Cerebellar nuclear complex (tissue), 1 donor: ENCODE measurements at regions not wholly inside any gene's neighbourhood (a gene's known extent, or its start where the extent isn't known, plus 50 kb on each side); places are given as distances from the start of the nearest gene placed in this dataset.

Experiments used
- DNase-seq, 2 experiments: peaks; one replicate each; lab custom pipeline; 2025; lab: John Stamatoyannopoulos, UW

DNA sequence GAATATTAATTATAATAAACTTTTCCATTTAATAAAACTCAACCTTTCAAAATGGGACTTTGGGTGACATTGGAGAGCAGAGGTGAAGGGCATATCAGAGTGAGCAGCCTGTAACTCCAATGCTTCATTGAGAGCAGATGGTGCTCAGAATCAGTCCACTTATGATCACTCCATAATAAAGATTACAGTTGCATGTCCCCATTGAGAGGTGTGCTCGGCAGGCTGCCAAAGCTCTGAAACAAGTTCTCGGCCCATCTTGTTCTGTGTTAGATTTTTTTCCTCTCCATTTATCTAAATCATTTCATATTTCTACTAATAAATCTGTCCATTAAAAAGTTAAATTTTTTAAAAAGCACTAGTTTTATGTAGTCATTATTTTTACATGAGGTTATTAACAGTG, 1786.4 kb upstream of the WWC1 start:
- no peak for DNase-seq

DNA sequence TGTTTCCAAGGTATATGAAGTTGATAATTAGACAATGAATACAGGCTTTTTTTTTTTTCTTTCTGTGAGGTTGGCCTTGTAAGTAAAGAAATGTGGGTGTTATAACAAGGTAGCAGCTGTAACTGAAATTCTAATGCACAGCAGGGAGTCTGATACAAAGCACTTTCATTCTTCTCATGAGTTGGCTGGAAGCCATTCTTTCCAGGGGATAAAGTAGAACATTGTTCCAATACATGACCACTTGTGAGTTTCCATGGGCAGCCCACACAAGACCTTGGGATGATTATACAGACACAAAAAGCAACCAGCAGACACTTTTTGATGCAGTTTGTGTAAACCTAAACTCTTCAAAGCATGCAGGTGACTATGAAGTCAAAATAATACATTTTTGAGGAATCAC, 1785.9 kb upstream of the WWC1 start:
- no peak for DNase-seq

DNA sequence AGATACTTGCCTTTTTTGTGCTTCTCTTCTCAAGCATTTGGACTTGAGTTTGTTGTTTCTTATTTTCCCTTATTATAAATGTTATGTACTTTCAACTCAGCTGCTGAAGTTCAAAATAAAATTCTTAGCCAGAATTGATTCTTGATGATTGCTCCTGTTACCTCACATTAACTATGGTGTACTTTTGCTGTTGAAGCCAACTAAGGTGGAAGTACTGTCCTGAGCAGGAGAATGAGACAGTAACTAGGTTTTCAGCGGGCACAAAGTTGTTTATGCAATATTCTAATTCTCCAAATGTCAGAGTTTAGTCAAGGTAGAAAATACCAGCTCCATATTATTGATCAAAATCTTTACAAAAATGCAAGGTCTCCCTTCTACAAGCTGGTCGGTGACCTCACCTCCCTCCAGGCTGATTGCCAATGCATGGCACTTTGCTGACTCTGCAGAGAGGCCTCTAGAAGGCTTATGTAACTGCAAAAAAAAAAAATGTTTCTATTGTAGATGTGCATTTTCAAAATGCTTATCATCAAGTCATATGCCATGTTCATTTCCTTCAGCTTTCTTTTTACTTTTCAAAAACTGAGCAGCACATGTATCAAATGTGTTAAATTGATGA, 1783.5 kb upstream of the WWC1 start:
- no peak for DNase-seq

DNA sequence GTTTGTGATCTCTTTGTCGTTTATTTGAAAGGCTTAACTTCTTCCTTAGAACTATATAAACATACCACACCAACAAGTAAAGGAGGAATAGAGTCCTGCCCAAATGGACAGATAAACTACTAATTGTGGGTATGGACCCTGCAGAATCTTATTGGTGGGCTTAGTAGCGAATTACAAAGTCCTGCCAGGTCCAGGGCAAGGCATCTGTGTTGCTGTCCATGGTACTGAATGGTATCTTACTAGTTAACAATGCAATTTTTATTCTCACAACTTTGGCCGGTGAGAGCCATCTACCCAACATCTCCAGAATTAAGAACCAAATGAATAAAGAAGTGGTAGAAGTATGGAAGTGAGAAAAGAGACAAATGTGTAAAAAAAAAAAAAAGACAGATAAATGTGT, 1782.4 kb upstream of the WWC1 start:
- DNase-seq = no peak

DNA sequence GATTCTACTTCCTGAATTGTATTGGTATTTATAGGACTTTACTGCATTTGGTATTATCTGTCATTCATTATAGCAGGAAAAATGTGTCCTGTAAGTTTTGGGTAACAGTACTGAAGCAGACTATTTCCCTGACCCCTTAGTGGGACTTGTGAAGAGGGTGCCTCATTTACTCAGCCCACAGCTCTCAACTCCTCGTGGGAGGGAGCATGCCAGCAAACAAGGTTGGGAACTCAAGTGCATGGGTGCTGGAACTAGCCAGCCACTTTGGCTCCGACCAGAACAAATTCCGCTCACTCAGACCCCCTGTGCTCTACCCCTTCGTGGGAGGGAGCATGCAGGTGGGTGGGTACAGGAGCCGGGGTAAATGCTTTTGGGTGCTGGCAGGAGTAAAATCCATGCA, 1773.5 kb upstream of the WWC1 start:
- DNase-seq = no peak

DNA sequence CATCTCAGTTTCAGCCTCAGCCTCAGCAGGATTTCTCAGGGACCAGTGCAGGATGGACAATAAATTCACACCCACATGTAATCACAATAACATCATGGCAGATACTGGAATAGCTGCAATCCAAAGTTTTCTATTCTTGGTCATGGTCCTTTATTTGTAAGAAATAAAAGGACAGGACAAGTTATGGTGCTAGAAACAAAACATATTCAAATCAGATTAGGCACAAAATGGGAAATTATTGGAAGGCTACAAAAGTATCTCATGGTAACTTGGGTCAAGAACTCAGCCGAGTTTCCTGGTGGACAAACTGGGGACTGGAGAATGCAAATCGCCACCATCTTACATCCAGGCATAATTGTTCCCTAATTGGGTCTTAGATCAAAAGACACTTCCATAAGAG, 1768.2 kb upstream of the WWC1 start:
- DNase-seq = no peak

DNA sequence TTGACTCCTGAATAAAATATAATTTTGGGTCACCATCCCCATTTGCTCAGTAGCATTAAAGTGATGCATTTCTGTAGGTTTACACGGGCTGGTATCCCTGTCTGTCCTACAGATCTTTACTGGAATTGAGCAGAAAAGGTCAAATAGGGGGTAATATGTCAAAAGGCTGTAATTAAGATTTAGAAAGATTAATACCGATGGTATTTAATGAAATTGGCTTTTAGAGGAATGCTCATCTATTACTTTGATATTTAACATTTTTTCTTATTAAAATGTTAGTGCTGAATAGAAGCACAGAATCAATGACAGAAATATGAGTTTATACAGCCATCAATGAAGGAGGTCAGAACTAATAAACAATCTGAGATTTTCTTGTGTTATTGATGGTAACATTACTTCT, 1762.2 kb upstream of the WWC1 start:
- no peak for DNase-seq

DNA sequence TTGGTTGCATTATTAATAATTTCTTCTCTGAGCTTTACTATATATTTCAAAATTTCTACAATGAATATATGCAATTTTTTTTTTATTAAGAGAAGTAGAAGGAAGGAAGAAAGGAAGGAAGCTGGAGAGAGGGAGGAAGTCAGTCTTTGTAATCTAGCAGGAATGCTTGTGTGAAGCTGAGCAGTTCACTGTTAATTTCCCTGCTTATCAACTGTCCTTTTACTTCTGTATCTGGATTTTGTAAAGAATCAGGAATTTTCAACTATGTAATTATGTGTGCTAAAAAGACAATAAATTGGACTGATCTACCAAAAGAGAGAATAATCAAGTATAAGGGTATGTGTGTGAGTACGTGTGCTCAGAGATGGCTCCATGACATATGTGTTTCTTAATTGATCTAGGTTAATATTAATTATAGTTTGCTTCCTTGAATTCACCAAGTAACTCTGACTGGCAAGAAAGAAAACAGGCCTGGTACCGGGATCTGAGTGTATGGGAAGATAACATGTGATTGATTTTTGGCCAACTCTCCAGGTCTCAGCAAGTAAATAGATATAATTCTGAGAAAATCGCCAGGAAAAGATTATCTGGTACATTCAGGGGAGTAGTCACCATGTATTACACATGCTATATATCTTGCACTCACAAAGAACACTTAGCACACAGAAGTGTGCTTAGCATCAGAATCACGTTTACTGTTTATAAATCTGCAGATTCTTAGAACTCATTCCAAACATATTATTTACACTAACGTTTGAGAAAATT, 1758.8 kb upstream of the WWC1 start:
- DNase-seq = no peak

DNA sequence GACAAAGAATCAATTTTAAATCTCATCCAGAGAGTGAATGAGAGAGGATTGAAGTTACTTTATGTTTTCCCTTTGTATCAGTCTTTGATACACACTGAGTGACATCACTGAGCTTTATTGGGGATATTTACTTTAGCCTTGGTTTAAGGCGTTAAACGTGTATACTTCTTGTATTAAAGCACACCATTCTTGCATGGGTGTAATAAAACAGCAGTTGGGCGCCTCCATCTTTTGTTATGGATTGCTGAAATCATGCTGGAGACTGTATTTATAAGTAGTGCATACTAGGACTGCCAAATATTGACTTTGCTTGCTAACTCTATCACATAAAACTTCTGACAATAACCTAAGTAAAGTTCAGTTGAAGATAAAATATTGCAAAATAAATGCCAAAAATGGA, 1755.8 kb upstream of the WWC1 start:
- DNase-seq = no peak

DNA sequence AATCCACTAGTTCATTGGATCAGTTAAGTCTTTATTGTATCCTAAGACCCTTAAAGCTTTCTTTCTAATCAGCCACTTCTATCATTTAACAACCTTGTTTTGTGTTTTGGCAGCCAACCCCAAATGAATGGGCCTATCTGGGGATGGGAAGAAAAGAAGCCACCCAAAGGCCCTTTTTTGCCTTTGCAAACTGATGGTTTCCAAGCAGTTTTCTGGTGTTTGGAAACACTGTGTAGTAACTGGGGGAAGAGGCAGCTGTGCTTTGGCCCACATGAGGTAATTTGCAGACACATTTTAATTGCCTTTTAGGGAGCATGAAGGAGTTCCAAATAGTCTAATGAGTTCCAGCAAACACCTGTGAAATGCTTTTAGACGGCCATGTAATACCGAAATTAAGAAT, 1751.3 kb upstream of the WWC1 start:
- no peak for DNase-seq

DNA sequence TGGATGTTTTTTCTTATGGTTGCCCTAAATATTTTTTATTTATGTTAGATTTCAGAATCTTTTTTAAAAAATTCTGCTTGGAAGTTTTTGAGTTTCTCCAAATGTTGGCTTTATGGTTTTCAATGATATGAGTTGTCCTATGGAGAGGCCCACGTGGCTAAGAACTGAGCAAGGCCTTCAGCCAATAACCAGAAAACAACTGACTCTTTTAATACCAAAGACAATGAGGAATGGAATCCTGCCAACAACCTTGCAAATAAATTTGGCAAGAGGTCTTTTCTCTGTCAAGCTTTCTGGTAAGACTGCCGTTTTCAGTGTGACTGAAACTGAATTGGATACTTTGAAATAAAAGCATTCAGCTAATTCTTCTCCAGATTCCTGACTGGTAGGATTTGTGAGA, 1740.1 kb upstream of the WWC1 start:
- DNase-seq = no peak

DNA sequence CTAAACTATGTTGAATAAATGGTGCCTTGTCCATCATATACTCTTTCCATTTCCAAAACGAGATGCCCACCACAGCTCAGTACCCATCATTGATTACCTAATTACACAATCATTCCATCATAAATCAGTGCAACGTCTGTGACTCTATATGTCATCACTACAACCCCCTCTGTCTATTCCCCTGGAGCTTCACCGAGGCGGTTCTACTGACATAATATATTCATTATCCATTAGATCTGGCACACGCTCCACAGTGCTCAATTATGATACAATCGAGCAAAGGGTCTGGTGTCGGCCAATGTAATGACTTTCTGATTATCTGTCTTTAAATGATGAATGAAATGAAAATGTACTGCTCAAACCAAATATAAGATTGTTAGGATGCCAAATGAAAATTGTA, 1737.7 kb upstream of the WWC1 start:
- no peak for DNase-seq

DNA sequence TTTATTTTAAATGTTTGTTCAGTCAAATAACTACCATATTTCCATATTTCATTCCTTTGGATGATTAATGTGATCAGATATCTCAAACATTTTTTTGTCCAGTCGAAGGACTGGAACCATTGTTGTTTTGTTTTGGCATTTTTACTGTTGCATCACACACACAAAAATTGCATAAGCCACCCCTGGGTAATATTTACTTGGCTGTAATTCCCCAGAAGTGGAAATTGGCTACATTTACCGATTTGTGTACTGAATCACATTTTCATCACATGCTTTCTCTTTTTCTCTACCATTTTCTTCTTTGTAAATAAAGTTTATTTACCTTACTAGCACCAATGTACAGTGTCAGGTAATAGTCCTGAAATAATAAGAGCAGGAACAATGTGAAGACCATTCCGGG, 1729.7 kb upstream of the WWC1 start:
- DNase-seq = no peak

DNA sequence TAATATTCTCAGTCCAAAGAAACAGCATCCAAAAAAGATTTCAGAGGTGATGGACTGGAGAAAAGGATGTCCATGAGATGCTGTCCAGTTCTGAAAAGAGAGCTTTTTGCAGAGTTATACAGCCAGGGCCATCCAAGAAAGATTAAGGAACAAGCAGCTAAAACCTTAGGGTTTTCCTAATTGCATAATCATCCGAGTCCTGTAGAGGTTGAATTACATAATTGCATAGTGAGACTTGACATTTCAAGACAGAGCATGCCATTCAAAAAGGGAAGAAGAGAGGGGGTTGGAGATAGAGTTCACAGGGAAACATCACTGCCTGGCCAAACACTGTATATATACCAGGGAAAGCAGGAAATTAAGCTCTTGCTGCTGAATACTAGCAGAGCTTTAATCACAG, 1729.2 kb upstream of the WWC1 start:
- no peak for DNase-seq

DNA sequence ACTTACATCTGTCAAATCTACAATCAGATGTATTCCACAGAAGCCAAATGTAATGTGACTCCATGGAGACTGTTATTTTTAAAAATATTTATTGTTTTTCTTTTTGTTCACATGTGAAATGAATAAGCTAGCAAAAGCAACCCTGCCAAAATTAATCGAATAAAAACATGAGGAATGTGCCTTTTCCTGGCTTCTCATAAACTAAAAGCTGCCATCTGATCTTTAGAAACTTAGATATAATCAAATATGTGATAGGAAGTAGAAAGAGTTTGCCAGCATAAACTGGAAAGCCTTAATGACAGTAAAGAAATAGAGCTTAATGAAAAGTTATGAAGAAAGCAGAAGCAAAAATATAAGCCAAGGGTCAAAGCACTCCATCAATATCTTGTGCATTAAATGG, 1724.7 kb upstream of the WWC1 start:
- DNase-seq = no peak

DNA sequence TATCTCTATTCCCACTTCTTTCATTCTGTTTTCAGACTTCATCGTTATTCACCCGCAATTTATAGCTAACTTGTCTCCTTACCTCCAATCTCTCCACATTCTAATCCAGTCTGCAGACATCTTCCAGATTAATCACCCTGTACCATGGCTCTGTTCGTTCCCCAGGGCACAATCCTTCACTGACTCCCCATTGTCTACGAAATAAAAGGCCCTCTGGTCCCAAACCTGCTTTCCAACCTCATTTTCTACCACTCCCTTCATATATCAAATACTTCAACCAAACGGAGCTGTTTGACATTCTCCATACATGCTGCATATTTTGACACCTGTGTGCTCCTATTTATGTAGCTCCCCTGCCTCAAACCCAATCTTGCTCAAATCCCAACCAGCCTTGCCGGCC, 1720.6 kb upstream of the WWC1 start:
- no peak for DNase-seq

DNA sequence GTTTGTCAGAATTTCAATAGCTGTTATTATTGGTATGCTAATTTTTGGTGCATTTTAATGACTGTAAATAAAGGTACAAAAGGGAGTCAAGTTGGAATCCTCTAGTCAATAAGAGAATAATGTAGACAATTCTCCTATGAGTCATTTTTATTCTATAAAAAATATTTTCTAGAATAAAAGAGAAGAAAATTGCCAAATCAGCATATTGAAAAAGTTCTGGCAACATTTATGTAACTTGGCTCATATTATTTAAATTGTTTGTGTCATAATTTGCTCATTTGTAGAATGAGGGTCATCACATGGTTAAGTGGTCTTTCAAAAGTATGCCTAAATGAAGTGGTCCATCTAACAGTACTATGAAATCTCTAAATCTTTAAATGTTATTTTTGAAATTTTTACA, 1719.8 kb upstream of the WWC1 start:
- DNase-seq = no peak

DNA sequence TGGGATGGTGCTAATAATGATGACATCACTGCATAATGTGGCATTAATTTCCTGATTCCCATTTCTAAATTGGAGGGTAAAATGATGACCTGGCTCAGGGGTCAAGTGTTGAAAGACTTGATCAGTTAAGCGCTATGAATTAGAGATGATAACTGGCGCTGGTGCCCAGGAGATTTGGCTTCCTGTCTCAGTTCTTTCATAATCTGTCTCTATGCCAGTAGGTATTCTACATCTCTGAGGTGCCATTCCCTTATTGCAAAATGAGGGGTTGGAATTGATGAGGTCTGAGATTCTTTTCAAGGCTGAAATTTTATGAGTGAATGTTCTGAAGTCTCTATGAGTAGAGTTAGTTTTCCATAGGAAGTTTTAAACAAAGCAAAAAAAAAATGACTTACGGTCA, 1715.1 kb upstream of the WWC1 start:
- DNase-seq = no peak

DNA sequence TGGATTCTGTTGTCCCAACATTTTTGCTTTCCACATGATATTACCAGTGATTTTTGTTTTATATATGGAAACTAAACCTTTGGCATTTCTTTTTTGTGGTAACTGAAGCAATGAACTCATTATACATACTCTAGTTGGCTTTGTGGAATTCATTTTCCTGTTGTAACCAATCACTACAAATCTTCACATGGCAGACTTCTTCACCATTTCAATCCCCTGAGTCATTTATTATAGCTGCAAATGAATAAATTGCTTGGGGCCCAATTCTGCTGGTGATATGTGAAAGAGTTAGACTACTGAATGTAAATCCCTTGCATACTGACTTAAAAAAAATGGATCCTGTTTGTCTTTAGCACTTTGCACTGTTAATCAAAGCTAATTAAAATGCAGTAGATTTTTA, 1709.6 kb upstream of the WWC1 start:
- DNase-seq = no peak

DNA sequence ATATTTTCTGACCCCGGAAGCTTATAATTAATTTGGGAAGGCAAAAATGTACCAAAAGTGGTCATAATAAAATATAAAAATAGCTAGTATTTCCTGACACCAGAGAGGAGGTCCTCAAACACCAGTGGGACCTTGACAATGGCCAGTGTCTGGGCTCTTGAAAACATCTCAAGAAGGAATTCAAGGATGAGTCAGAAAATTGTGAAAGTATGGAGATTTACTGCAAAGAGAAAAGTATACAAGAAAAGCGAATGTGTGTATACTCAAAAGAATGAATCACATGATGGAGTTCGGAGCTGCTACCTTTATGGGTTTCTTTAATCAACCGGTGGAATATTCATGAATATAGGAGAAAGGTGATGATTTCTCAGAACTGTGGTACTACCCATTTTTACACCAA, 1709.0 kb upstream of the WWC1 start:
- no peak for DNase-seq

DNA sequence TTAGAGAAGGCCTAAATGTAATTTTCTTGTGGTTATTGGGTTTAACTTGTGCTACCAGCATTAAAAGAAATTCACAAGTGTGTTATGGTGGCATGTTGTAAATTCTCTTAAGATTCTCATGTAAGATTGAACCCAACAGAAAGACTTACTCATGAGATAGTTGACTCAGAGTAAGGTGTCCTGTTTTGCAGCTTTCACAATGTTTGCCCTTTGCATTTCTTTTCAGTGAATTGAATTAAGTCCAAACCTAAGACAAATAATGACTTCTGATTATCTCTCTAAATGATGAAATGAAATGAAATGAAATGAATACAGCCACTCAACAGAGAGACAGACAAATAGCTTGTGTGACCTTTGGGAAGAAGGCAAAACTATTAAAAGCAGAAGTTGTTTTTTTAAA, 1696.9 kb upstream of the WWC1 start:
- DNase-seq = no peak

DNA sequence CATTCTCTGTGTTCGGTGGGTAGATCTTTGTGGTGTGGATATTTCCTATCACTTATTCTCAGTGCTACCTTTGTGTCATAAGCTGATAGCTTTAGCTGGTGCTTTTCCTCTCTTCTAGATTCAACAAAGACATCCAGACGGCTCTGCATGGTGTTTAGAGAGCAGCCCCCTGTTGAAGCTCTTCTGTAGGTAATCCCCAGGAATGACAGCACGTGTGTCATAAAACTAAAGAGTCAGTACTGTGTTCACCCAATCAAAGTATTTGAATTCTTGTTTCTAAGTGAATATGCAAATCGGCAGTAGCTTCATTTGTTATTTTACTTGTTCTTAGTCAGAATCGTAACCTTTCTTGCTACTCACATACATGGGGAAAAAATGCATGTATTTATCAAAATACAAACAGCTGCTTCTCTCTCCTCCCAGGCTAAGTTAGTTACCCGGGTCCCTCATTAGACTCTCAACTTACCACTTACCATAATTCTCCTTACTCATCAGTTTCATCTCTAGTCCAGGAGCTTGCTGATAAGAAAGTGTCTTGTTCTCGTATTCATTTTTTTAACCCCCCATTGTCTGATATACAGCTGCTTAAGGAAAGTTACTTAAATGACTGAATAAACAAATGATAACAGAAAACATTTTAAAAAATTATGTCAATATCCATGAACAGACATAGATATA, 1696.0 kb upstream of the WWC1 start:
- DNase-seq = no peak

DNA sequence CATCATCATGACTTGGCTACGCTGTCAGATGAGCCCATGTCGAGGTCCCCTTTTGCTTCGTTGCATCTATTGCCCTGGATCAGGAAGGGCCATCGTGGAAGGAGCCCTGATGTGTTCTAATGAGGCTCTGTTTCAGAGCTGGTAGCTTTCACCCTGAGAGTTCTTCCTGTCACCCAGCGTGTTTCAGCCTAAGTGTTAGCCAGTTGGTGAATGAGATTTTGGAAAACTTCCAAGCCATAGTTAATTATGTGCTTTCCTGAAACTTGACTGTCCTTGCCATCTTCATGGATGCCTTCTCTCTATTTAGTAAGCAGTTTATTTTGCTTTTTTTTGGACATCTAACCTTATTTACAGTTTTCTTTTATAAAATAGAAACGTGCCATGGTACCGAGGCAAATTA, 1695.4 kb upstream of the WWC1 start:
- DNase-seq = no peak

DNA sequence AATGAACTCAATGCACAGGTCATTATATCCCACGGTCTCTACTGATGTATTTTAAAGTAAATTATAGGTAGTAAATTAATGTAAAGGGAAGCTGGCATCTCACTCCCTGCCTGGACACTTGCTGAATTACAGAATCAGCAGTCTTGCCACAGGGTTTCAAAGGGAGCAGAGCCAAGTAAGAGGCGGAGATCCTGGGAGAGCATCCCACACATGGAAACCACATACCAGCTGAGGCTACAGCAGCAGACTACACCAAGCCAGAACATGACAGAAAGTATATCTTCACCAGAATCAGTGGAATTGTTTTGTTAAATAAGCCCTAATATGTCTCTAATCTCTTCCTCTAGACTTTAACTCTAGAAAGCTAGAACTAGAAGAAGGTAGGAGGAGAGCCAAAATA, 1689.2 kb upstream of the WWC1 start:
- no peak for DNase-seq
